Gastrocnemius medialis (tissue), 4 donors: ENCODE measurements at regions not wholly inside any gene's neighbourhood (a gene's known extent, or its start where the extent isn't known, plus 50 kb on each side); places are given as distances from the start of the nearest gene placed in this dataset.

ENCODE experiments used
- CTCF ChIP-seq, 5 experiments: fragments of 450-650 bp in 3 of 5; fragments of 200-600 bp in 2 of 5; sonication (generic) in 2 of 5; IDR thresholded peaks in 4 of 5; conservative IDR thresholded peaks in 1 of 5; 1 replicate in 4 of 5; 2 replicates in 1 of 5; pipeline ENCODE4 v1.5.1; 2016 to 2019; ENCODE audit warnings: antibody characterized with exemption in 5 of 5, mild to moderate bottlenecking in 3 of 5, moderate library complexity in 3 of 5
- POLR2A ChIP-seq, 2 donors: fragments of 450-650 bp; IDR thresholded peaks; one replicate each; pipeline ENCODE4 v1.6.1; 2017; ENCODE audit warnings: antibody characterized with exemption in 2 of 2, mild to moderate bottlenecking in 2 of 2, moderate library complexity in 2 of 2

- no peak for TF ChIP-seq CTCF (IDR thresholded peaks at IDR 0.05 in 4 of 5, conservative IDR thresholded peaks at IDR 0.05 in 1 of 5)
- no peak for TF ChIP-seq POLR2A (IDR thresholded peaks at IDR 0.05)
Measured at GRCh38 chr3:14329116-14329830, 73.1 kb upstream of the SLC6A6 start.
